GM23248 (cell line): ENCODE measurements at regions not wholly inside any gene's neighbourhood (a gene's known extent, or its start where the extent isn't known, plus 50 kb on each side); places are given as distances from the start of the nearest gene placed in this dataset.
A peak's percentile ranks its signal among the peaks of the same experiment; 100 is the strongest.

Experiments used
- DNase-seq: peaks from one replicate; pipeline ENCODE4 v3.0.0-alpha.2; 2015
- H2AFZ ChIP-seq: fragments of 200-600 bp; sonication (generic); 2 replicates; pipeline ENCODE4 v1.6.1; 2016; ENCODE audit warnings: antibody characterized with exemption
- H3F3A ChIP-seq: fragments of 200-600 bp; sonication (generic); 2 replicates; pipeline ENCODE4 v1.6.1; 2016; ENCODE audit warnings: mild to moderate bottlenecking, antibody characterized with exemption, mixed run types; ENCODE audit not compliant: insufficient read depth
- H3K27ac ChIP-seq: fragments of 200-600 bp; sonication (generic); 2 replicates; pipeline ENCODE4 v1.5.1; 2016; ENCODE audit warnings: mild to moderate bottlenecking
- H3K27me3 ChIP-seq: fragments of 200-600 bp; sonication (generic); replicated peaks from 2 replicates; pipeline ENCODE4 v1.6.1; 2016; ENCODE audit warnings: mild to moderate bottlenecking; ENCODE audit not compliant: insufficient read depth
- H3K36me3 ChIP-seq: fragments of 200-600 bp; sonication (generic); 2 replicates; pipeline ENCODE4 v1.6.1; 2016; ENCODE audit warnings: low read depth, mild to moderate bottlenecking
- H3K4me1 ChIP-seq: fragments of 200-600 bp; sonication (generic); 2 replicates; pipeline ENCODE4 v1.6.1; 2016; ENCODE audit warnings: mild to moderate bottlenecking; ENCODE audit not compliant: insufficient read depth
- H3K4me2 ChIP-seq: fragments of 200-600 bp; sonication (generic); one replicate; pipeline ENCODE4 v1.6.1; 2016; ENCODE audit warnings: mild to moderate bottlenecking; ENCODE audit not compliant: unreplicated experiment
- H3K4me3 ChIP-seq: fragments of 200-600 bp; sonication (generic); 2 replicates; pipeline ENCODE4 v1.5.1; 2016; ENCODE audit warnings: mild to moderate bottlenecking
- H3K79me2 ChIP-seq: fragments of 200-600 bp; sonication (generic); 2 replicates; pipeline ENCODE4 v1.6.1; 2016; ENCODE audit warnings: mild to moderate bottlenecking; ENCODE audit not compliant: insufficient read depth
- H3K9ac ChIP-seq: fragments of 200-600 bp; sonication (generic); 2 replicates; pipeline ENCODE4 v1.6.1; 2016; ENCODE audit warnings: mild to moderate bottlenecking
- H3K9me2 ChIP-seq: fragments of 200-600 bp; sonication (generic); 2 replicates; pipeline ENCODE4 v1.6.1; 2016; ENCODE audit warnings: mixed run types, mild to moderate bottlenecking, moderate library complexity; ENCODE audit not compliant: insufficient read depth
- H3K9me3 ChIP-seq: fragments of 200-600 bp; sonication (generic); one replicate; pipeline ENCODE4 v1.6.1; 2017; ENCODE audit warnings: low read depth
- H4K20me1 ChIP-seq: fragments of 200-600 bp; sonication (generic); 2 replicates; pipeline ENCODE4 v1.6.0; 2016; ENCODE audit not compliant: insufficient read depth
- EZH2 ChIP-seq: fragments of 200-600 bp; sonication (generic); IDR thresholded peaks from 2 replicates; pipeline ENCODE4 v1.6.1; 2018; ENCODE audit warnings: antibody characterized with exemption, mild to moderate bottlenecking; ENCODE audit not compliant: insufficient read depth, poor library complexity, severe bottlenecking
- EZH2phosphoT487 ChIP-seq: fragments of 200-600 bp; sonication (generic); IDR thresholded peaks from 2 replicates; pipeline ENCODE4 v1.6.1; 2018; ENCODE audit warnings: antibody characterized with exemption, moderate library complexity, mild to moderate bottlenecking, low read depth; ENCODE audit not compliant: insufficient read depth
- WGBS, 2 experiments: methylation state at CpG; one replicate each; pipeline ENCODE4 v1.1.6; 2015 to 2017; ENCODE audit warnings: low lambda C conversion rate in 2 of 2, low coverage in 1 of 2; ENCODE audit errors: missing lambda C conversion rate in 2 of 2; 5-methylcytosine and 5-hydroxymethylcytosine counted together
- in situ Hi-C: fragments of 300-500 bp; cut with MboI; formaldehyde crosslinking; loops from 2 replicates; pipeline ENCODE4 v1.15.0; 2020

GRCh38 chr17:68775318-68775717 is 174.2 kb upstream of the FAM20A start:
- in situ Hi-C loops = loop anchor here (5.0 to 25.0 kb wide), 4 partner anchors 59 to 737 kb away; no protein-coding TSS in a partner anchor
- Histone ChIP-seq H3K4me1 (peaks cover 31% of the 10 kb centered on the region), H3K27me3 (no peaks in the 10 kb centered on the region), H3K9ac (peak overlapping the region; percentile 1; the same call in 1 of the 2 replicates), H4K20me1 (no peaks in the 10 kb centered on the region), H3K9me3 (no peaks in the 10 kb centered on the region), H3K9me2 (no peaks in the 10 kb centered on the region), H3K36me3 (no peaks in the 10 kb centered on the region), H2AFZ (peak overlapping the region; percentile 61), H3K79me2 (no peaks in the 10 kb centered on the region), H3K4me2 (no peak overlapping the region), H3F3A (peaks cover 39% of the 10 kb centered on the region), H3K4me3 (no peak overlapping the region), H3K27ac (peak overlapping the region; percentile 35)
- peak; percentile 39 for DNase-seq
- TF ChIP-seq EZH2 (no peak), EZH2phosphoT487 (no peak)

DNA sequence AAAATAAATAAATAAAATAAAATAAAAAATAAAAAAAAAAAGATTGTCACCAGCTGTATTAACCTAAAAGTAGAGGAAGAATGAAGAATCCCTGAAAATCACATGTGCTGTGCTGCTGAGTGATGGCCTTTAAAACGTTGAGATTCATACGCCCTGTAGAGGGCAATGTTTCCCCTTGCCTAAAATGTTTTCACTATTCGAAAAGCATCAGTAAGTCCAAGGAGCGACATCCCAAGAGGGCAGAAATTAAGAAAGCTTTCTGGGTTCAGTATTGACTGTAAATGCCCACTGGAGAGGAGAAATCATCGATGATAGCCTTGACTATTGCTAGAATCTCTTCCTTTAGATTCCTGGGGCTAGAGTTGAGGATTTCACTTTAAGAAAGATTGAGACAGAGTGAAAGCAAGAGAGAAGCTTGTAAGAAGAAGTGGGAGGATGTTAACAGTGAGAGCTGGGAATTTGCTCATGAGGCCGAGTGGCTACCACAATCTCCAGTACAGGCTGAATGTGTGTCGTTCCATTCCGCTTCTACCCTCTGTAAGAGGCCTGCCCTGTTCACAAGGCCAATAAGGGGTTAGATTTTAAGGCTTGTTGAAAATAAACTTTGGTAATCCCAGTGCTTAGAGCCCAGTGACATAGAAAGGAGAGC is 170.8 kb upstream of the FAM20A start:
- Histone ChIP-seq H3K36me3 (no peaks in the 10 kb centered on the region), H3K27me3 (no peaks in the 10 kb centered on the region)

DNA sequence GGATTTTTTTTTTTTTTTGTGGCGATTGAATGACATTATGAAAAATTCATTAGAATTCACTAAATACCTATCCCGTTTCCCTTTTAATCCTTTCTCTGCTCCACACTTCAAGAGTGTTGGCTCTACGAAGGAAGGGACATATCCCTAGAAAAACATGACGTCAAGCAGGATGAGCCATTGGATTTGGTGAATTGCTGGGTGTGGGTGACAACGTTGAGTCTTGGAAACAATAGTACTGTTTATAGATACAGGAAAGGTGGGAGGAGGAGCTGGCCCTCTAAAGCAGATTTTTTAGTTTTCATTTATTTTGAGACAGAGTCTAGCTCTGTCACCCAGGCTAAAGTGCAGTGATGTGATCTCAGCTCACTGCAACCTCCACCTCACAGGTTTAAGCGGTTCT is 167.6 kb upstream of the FAM20A start:
- Histone ChIP-seq H3K9me3 (no peaks in the 10 kb centered on the region), H3K9me2 (no peaks in the 10 kb centered on the region), H3K36me3 (no peaks in the 10 kb centered on the region), H4K20me1 (no peaks in the 10 kb centered on the region), H3K4me3 (no peak overlapping the region), H3K4me1 (no peaks in the 10 kb centered on the region), H3K4me2 (no peak overlapping the region), H3K79me2 (no peaks in the 10 kb centered on the region), H2AFZ (no peak overlapping the region), H3K9ac (no peak overlapping the region), H3K27me3 (no peaks in the 10 kb centered on the region), H3F3A (peaks cover 8% of the 10 kb centered on the region), H3K27ac (no peak overlapping the region)
- WGBS, 2 experiments = 37 to 43% methylated on average over 6 of the region's 6 CpGs
- peak; percentile 36 for DNase-seq
- in situ Hi-C loops = no loop called here
- TF ChIP-seq EZH2 (no peak), EZH2phosphoT487 (no peak)

More for the DNA sequence above, 170.8 kb upstream of the FAM20A start:
- in situ Hi-C loops = loop anchor here (10.0 kb wide), 1 partner anchor 63 kb away; no protein-coding TSS in a partner anchor
- Histone ChIP-seq H4K20me1 (no peaks in the 10 kb centered on the region), H3K9ac (peak overlapping the region; percentile 50), H3K9me3 (no peaks in the 10 kb centered on the region), H3K4me2 (peak overlapping the region; percentile 77), H3K4me1 (peaks cover 19% of the 10 kb centered on the region), H3K4me3 (peak overlapping the region; percentile 60), H3K9me2 (no peaks in the 10 kb centered on the region), H3K79me2 (no peaks in the 10 kb centered on the region), H3F3A (peaks cover 27% of the 10 kb centered on the region), H2AFZ (peak overlapping the region; percentile 92), H3K27ac (0 out of 2 replicates have a peak overlapping the region, but pooled peaks have one; percentile 0)
- WGBS, 2 experiments = 22 to 23% methylated on average over 8 of the region's 8 CpGs
- DNase-seq = peak; percentile 82
- TF ChIP-seq EZH2 = no peak
- TF ChIP-seq EZH2phosphoT487 = no peak

GRCh38 chr17:68766640-68767039 is 165.5 kb upstream of the FAM20A start:
- in situ Hi-C loops = no loop called here
- no peak overlapping the region for H3K4me3 ChIP-seq
- no peaks in the 10 kb centered on the region for H3K4me1 ChIP-seq
- DNase-seq = no peak
- H3K9ac ChIP-seq = no peak overlapping the region
- H3K36me3 ChIP-seq = no peaks in the 10 kb centered on the region
- H4K20me1 ChIP-seq = no peaks in the 10 kb centered on the region
- H3F3A ChIP-seq = peaks cover 4% of the 10 kb centered on the region
- H3K4me2 ChIP-seq = no peak overlapping the region
- H3K79me2 ChIP-seq = no peaks in the 10 kb centered on the region
- no peak overlapping the region for H2AFZ ChIP-seq
- no peak overlapping the region for H3K27ac ChIP-seq
- WGBS, 2 experiments = 68 to 70% methylated on average over 4 of the region's 4 CpGs
- TF ChIP-seq EZH2phosphoT487 = no peak
- TF ChIP-seq EZH2 = no peak
- no peaks in the 10 kb centered on the region for H3K9me2 ChIP-seq
- H3K9me3 ChIP-seq = no peaks in the 10 kb centered on the region
- H3K27me3 ChIP-seq = no peaks in the 10 kb centered on the region
